NCI-H345 (cell line): ENCODE measurements at regions not wholly inside any gene's neighbourhood (a gene's known extent, or its start where the extent isn't known, plus 50 kb on each side); places are given as distances from the start of the nearest gene placed in this dataset.

Experiments used
- DNase-seq: peaks from one replicate; lab custom pipeline; 2025; lab: John Stamatoyannopoulos, UW

DNA sequence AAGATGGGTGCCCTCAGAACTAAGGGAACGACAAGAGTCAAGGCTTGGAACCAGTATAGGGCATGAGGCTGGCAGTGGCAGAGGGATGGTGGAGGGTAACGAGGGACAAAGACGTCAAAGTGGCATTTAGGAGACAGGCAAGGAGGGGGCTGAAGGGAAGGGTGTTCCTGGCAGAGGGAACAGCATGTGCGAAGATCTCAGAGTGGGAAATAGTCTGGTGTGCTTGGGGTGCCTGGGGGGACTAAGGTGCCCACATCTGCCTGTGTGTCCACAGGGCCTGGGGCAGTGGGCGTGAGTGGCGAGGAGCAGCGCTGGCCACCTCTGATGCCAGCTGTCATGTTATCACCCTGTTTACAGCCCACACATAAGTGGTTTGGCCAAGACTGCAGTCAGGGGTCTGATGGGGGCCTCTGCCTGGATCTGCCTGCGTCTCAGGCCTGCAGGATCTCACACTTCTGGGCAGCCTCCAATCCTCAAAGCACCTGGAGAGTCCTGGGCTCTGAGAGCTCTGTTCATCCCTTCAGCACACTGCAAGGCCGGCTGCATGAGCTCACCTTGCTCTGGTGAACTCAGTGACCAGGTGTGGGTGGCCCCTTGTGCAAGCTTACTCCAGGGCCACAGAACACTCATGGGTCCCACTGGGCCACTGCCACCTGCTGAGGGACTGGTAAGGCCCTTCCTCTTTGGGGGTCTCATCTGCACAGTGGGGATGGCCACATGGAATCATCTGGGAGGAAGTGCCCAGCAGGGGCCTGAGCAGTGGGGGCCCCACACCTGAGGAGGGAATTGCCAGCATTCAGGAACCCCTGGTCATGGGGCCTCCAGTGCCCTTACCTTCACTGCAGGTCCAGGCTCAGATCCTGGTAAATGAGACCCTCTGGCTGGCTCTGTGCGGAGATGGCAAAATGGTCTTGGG, 89.7 kb upstream of the SHISAL1 start:
- no peak for DNase-seq

DNA sequence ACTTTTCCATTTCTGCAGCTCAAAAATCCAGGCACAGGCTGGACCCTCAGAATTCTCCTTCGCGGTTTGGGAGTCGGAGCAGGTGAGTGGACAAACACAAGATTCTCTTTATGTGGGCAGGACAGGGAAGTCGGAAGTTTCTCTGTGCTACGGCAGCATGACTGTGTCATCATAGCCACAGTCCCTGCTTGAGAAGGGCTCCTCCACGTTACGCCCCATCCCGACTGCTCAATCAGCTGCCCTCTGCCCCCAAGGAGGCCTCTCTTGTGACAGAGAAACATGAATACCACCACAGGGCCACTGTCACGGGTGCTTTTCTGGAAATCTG, 89.0 kb upstream of the SHISAL1 start:
- no peak for DNase-seq

DNA sequence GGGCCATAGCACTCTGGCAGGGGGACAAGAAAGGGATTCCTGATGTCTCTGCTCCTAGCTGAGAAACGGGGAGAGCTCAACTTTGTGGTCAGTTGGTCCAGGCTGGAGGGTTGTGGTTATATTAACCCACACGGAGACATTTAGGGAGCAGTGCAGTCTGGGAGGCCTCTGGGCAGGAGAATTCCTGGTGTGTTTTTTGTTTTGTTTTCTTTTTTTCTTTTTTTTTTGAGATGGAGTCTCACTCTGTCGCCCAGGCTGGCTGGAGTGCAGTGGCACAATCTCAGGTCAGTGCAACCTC, 88.0 kb upstream of the SHISAL1 start:
- no peak for DNase-seq

DNA sequence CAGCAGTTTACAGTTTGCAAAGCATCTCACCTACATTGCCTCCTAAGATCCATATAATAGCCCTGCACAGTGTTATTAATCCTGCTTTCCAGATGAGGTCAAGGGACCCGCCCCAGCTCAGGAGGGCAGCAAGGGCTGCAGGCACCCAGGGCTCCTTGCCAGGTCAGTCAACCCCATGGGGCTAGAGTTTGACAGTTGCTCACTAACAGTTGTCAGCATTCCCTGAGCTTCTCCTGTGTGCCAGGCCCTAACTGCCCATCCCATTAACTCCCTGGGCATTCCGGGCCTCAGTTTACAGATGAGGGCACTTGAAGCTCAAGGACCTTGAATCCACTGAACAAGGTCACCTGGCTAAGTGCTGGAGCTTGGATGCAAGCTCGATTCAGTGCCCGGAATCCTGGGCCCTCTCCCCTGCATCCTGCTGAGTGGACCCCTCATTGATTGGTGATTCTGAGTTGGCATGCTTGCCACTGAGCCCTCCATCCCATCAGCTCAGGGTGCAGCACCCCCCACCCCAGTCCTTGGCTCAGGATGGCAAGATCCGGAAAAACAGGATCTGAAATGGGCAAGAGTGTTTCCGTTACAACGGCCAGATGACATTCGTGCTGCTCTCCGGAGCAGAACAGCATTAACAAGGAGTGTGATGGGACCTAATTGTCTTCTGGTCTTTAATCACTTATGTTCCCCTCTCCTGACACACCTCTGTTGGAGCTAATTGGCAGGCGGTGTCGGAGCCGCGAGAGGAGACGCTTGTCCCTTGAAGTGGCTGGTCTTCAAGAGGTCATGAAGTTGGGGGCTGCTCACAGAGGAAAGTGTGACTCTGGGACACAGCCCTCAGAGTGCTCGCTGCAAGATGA, 87.4 kb upstream of the SHISAL1 start:
- DNase-seq = no peak

- DNase-seq = no peak
Observed at GRCh38 chr22:44398856-44399837, 86.4 kb upstream of the SHISAL1 start.

GRCh38 chr22:44396727-44397722, 84.3 kb upstream of the SHISAL1 start:
- DNase-seq = no peak

- no peak for DNase-seq
Observed at GRCh38 chr22:44396021-44396726, 83.4 kb upstream of the SHISAL1 start.

DNA sequence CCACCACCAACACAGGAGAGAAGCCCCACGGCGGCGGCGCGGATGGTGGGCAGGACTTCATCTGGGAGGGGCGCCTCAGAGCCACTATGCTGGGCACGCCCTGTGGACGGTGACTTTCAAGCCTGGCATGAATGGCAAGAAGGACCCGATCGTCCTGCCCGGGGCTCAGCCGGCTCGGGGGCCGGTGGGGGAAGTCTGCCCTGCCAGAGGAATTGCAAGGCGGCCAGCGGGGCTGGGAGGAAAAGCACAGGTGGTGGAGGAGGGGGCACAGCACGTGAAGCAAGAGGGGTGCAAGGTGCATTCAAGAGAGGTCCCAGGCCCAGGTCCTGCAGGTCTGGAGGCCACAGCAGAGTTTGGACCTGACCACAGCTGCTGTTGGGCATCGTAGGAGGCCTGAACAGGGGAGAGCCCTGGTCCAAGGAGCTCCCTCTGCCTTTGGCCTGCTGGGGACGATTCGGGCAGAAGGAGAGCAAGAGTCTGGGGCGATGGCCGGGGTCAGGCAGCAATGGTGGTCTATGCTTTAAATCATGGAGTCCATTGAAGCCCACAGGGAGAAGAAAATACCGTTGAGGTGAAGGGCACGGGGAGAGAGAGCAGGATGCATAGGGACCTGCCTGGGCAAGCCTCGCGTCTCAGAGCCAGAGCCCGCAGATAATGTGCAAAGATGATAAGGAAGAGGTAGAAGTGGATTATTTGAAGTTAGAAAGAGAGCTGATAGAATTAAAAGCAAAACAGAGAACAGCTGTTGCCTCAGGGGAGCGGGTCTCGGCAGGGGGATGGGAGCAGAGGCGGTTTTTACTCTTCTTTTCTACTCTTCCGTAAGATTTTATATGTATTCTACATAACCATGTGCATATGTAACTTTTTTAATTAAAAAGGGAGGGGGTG, 82.6 kb upstream of the SHISAL1 start:
- DNase-seq = no peak

GRCh38 chr22:44394246-44395117, 81.7 kb upstream of the SHISAL1 start:
- DNase-seq = no peak

GRCh38 chr22:44393066-44393465, 80.3 kb upstream of the SHISAL1 start:
- DNase-seq = no peak

- DNase-seq = no peak
Observed at GRCh38 chr22:44392446-44392921, 79.7 kb upstream of the SHISAL1 start.

DNA sequence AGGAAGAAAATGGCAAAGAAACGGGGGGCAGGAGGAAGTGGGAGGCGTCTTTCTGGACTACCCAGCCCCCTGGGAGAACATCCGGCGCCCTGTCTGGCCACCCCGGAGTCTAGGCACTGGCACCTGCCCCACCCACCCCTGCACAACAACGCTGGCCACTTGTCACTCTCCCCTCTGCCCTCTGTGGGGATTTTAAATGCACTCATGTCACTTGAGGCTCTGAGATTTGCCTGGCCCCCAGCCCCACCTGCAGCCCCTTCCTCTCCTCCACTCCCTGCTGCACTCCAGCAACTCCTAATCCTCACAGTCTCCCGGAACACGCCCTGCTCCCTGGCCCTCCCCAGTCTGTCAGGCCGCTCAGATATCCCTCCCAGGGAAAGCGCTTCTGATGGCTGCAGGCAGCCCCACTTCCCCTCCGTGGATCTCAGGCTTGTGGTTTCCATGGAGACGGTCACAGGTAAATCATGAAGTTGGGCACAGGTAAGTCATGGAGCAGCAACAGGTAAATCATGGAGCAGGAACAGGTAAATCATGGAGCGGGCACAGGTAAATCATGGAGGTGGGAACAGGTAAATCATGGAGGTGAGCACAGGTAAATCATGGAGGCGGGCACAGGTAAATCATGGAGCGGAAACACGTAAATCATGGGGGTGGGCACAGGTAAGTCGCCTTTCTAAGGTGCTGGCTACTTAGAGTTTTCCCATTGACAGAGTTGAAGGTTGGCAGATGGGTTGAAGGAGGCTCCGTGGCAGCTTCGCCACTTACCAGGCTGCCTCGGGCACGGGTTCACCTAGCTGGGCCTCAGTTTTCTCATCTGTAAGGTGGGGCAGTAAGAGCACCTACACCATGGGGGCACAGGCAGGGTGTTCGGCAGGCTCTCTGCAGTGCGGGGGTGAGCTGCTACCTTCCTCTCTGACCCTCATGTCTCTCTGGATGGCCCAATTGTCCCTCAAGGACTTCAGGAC, 79.0 kb upstream of the SHISAL1 start:
- no peak for DNase-seq

DNA sequence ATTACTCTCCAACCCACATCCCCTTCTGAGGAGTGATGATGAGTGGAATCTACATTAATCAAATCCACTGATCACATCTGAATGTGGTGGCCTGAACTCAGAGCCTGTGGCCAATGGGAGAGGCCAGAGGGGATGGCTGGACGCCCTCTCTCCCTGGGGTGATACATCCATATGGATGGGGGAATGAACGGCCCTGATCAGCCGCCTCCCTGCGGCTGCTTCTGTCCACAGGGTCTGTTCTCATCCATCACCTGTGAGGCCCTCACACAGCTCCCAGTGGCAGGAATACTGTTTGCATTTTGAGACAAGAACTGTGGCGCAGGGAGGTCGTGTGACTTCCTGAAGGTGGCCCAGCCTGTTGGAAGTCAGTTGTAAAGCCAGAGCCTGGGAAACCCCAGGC, 78.3 kb upstream of the SHISAL1 start:
- DNase-seq = no peak

- no peak for DNase-seq
Observed at GRCh38 chr22:44390613-44390970, 77.8 kb upstream of the SHISAL1 start.

DNA sequence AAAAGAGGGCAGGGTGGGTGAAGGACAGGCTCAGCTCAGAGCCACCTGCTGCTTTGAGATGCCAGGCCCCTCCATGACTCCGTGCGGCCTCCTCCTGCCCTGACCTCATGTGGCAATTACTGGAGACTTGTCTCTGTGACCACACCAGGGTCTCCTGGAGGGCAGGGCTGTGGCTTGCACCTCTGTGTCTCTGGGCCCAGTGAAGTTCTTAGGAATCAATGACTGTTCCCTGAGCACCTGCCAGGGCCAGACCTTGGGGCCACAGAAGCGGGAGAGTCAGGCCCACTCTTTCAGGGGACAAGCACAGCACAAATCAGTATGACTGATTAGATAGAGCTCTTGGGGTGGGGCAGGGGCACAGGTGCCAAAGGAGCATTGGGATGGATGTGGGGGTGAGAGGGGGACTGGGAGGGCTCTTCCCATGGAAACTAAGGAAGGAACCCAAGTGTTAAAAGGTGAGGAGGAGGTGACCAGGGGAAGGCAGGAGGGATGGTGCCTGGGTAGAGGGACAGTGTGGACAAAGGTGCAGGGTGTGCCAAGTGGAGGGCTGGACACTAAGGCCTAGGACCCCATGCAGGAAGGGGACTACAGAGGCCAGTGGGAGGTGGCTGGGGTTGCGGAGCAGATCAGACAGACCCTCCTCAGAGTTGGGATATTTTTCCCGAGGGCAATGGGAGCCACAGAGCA, 77.3 kb upstream of the SHISAL1 start:
- DNase-seq = no peak

- DNase-seq = no peak
Observed at GRCh38 chr22:44389181-44389580, 76.4 kb upstream of the SHISAL1 start.
